Sigmoid colon (tissue), 6 donors: ENCODE measurements at regions not wholly inside any gene's neighbourhood (a gene's known extent, or its start where the extent isn't known, plus 50 kb on each side); places are given as distances from the start of the nearest gene placed in this dataset.

ENCODE experiments used
- DNase-seq: peaks from one replicate; pipeline ENCODE4 v3.0.0-alpha.2; 2019
- H3K27ac ChIP-seq, 4 donors: fragments of 200-600 bp; sonication (generic); one replicate each; pipeline ENCODE4 v1.5.1; 2016 to 2019; ENCODE audit warnings: mild to moderate bottlenecking in 1 of 4
- H3K27me3 ChIP-seq, 3 donors: fragments of 200-600 bp; sonication (generic); one replicate each; pipeline ENCODE4 v1.5.1; 2019; ENCODE audit warnings: mild to moderate bottlenecking in 1 of 3
- H3K36me3 ChIP-seq, 4 donors: fragments of 200-600 bp; sonication (generic); one replicate each; pipeline ENCODE4 v1.5.1; 2016 to 2019
- H3K4me1 ChIP-seq, 4 donors: fragments of 200-600 bp; sonication (generic); one replicate each; pipeline ENCODE4 v1.5.1; 2017 to 2019
- H3K4me3 ChIP-seq, 4 donors: fragments of 200-600 bp; sonication (generic); one replicate each; pipeline ENCODE4 v1.5.1; 2017 to 2019; ENCODE audit warnings: mild to moderate bottlenecking in 2 of 4, moderate library complexity in 1 of 4
- H3K9me3 ChIP-seq, 4 donors: fragments of 200-600 bp in 3 of 4; sonication (generic) in 3 of 4; one replicate each; pipeline versions ENCODE4 v1.5.1 to v1.6.1; 2013 to 2019
- EP300 ChIP-seq, 4 donors: sonication (generic); formaldehyde crosslinking; IDR thresholded peaks; one replicate each; pipeline ENCODE4 v1.6.1; 2017; ENCODE audit warnings: antibody characterized with exemption in 4 of 4
- POLR2A ChIP-seq, 2 donors: fragments of 450-650 bp; IDR thresholded peaks; one replicate each; pipeline ENCODE4 v1.6.1; 2016; ENCODE audit warnings: antibody characterized with exemption in 2 of 2, mild to moderate bottlenecking in 2 of 2, moderate library complexity in 2 of 2
- POLR2AphosphoS5 ChIP-seq, 4 donors: sonication (generic); formaldehyde crosslinking; IDR thresholded peaks; one replicate each; pipeline ENCODE4 v1.6.1; 2017; ENCODE audit warnings: antibody characterized with exemption in 4 of 4
- WGBS, 2 donors: extraction: QIAGEN DNeasy Blood & Tissue Kit; methylation state at CpG; one replicate each; pipeline ENCODE4 v1.1.7; 2013; 5-methylcytosine and 5-hydroxymethylcytosine counted together
- intact Hi-C: fragments of 100-400 bp; cut with DNase I; formaldehyde crosslinking; loops from one replicate; pipeline ENCODE4 v1.15.1; 2023
- TF ChIP-seq, protein P1 (sequence below), 4 experiments: fragments of 450-650 bp in 3 of 4; fragments of 200-600 bp in 1 of 4; IDR thresholded peaks; one replicate each; pipeline ENCODE4 v1.5.1; 2016 to 2019; ENCODE audit warnings: antibody characterized with exemption in 4 of 4, mild to moderate bottlenecking in 3 of 4, moderate library complexity in 2 of 4
- donor health status: healthy with polysubstance abuse.
- donor health status: healthy.

- intact Hi-C loops = no loop called here
- 73 to 85% methylated on average over 3 of the region's 3 CpGs for WGBS, 2 donors
Measured at GRCh38 chr6:92184933-92185332, 1234.4 kb downstream of the EPHA7 start.

GRCh38 chr6:92181347-92181746 lies 1238.0 kb downstream of the EPHA7 start:
- H3K4me3 ChIP-seq = no peak overlapping the region
- H3K4me1 ChIP-seq = no peaks in the 10 kb centered on the region
- WGBS, 2 donors = 87 to 89% methylated on average over 4 of the region's 4 CpGs
- DNase-seq = no peak
- H3K36me3 ChIP-seq = no peaks in the 10 kb centered on the region
- no peaks in the 10 kb centered on the region for H3K27me3 ChIP-seq
- TF ChIP-seq, protein P1, sequence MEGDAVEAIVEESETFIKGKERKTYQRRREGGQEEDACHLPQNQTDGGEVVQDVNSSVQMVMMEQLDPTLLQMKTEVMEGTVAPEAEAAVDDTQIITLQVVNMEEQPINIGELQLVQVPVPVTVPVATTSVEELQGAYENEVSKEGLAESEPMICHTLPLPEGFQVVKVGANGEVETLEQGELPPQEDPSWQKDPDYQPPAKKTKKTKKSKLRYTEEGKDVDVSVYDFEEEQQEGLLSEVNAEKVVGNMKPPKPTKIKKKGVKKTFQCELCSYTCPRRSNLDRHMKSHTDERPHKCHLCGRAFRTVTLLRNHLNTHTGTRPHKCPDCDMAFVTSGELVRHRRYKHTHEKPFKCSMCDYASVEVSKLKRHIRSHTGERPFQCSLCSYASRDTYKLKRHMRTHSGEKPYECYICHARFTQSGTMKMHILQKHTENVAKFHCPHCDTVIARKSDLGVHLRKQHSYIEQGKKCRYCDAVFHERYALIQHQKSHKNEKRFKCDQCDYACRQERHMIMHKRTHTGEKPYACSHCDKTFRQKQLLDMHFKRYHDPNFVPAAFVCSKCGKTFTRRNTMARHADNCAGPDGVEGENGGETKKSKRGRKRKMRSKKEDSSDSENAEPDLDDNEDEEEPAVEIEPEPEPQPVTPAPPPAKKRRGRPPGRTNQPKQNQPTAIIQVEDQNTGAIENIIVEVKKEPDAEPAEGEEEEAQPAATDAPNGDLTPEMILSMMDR (IDR thresholded peaks at IDR 0.05) = no peak
- no peak for TF ChIP-seq POLR2AphosphoS5 (IDR thresholded peaks at IDR 0.05)
- TF ChIP-seq EP300 (IDR thresholded peaks at IDR 0.05) = no peak
- no peak for TF ChIP-seq POLR2A (IDR thresholded peaks at IDR 0.05)
- intact Hi-C loops = no loop called here
- H3K27ac ChIP-seq = no peak overlapping the region
- H3K9me3 ChIP-seq = no peaks in the 10 kb centered on the region

More at GRCh38 chr6:92184933-92185332, 1234.4 kb downstream of the EPHA7 start:
- H3K27me3 ChIP-seq = no peaks in the 10 kb centered on the region
- H3K36me3 ChIP-seq = no peaks in the 10 kb centered on the region
- no peak overlapping the region for H3K4me3 ChIP-seq
- TF ChIP-seq EP300 (IDR thresholded peaks at IDR 0.05) (no peak), POLR2AphosphoS5 (IDR thresholded peaks at IDR 0.05) (no peak)
- no peaks in the 10 kb centered on the region for H3K4me1 ChIP-seq
- H3K27ac ChIP-seq = no peak overlapping the region
- DNase-seq = no peak
- H3K9me3 ChIP-seq = no peaks in the 10 kb centered on the region

DNA sequence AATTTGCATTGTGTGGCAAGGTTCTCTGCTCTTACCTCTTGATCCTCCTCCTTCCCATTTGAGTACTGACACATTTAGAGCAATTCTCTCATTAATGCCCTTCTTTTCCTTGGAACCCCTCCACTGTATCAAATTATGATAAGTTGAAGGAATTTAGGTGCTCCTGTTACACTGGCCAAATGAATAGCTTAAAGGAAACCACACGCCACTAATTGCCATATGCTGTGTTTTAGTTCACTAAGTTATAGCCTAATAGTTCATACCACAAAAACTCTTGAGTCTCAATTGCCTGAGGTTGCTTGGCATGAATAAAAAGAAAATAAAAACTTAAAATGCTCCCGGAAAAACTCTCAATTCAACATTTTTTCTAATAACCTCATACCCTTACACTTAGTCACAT lies 1239.3 kb downstream of the EPHA7 start:
- intact Hi-C loops = no loop called here
- Histone ChIP-seq H3K4me3 (no peak overlapping the region), H3K36me3 (no peaks in the 10 kb centered on the region), H3K27ac (no peak overlapping the region), H3K27me3 (no peaks in the 10 kb centered on the region), H3K9me3 (no peaks in the 10 kb centered on the region), H3K4me1 (no peaks in the 10 kb centered on the region)
- DNase-seq = no peak
- WGBS, 2 donors = 86 to 90% methylated on average over 2 of the region's 2 CpGs
- TF ChIP-seq POLR2AphosphoS5 (IDR thresholded peaks at IDR 0.05) (no peak), POLR2A (IDR thresholded peaks at IDR 0.05) (no peak), EP300 (IDR thresholded peaks at IDR 0.05) (no peak)
- TF ChIP-seq, protein P1 (IDR thresholded peaks at IDR 0.05) = no peak

DNA sequence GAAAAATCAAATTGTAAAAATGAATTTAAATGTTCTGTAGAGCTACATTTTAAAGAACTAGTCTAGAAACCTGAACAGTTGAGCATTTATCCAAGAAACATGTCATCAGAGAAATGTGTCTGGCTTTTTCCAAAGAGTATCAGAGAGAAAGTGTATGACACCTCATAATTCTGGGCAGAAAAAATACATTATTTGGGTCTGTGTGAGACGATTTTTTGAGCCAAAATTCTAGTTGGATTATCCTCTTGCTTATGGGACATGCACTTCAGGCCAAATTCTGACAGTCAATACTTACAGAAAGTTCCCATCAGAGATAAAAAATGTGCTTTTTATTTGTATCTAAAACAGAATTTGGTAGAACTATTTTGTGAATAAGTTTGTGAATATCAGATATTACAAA lies 1242.7 kb downstream of the EPHA7 start:
- Histone ChIP-seq H3K4me3 (no peak overlapping the region), H3K27me3 (no peaks in the 10 kb centered on the region), H3K4me1 (no peaks in the 10 kb centered on the region), H3K27ac (no peak overlapping the region), H3K36me3 (no peaks in the 10 kb centered on the region), H3K9me3 (no peaks in the 10 kb centered on the region)
- intact Hi-C loops = no loop called here
- 18 to 32% methylated on average over 1 of the region's 1 CpG for WGBS, 2 donors
- DNase-seq = no peak
- TF ChIP-seq POLR2A (IDR thresholded peaks at IDR 0.05) (no peak), EP300 (IDR thresholded peaks at IDR 0.05) (no peak), POLR2AphosphoS5 (IDR thresholded peaks at IDR 0.05) (no peak)
- TF ChIP-seq, protein P1 (IDR thresholded peaks at IDR 0.05) = no peak

DNA sequence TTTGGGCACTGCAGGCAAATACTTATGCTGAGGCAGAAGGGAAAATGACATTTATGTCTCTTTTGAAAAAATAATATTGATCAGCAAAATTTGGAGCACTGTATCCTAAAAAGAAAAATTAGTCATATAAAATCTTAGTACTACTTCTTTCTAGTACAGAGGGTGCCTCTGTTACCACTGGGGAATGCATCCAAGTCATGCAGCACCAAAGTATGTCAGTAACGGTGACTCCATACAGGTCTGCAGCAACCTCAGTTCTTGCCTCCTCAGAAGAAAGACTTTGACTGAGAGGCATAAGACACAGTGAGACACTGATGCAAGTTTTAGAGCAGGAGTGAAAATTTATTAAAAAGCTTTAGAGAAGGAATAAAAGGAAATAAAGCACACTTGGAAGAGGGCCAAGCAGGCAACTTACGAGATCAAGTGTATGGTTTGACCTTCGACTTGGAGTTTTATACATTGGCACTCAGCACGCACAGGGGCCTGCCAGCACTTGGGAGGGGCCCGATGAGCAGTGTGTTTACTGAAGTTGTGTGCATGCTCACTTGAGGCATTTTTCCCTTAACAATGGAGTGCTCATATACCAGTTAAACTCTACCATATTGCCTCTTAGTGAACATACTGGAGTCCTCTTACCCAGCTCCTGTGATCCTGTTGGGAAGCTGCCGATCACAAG lies 1244.8 kb downstream of the EPHA7 start:
- H3K9me3 ChIP-seq = no peaks in the 10 kb centered on the region
- H3K27me3 ChIP-seq = no peaks in the 10 kb centered on the region
- H3K36me3 ChIP-seq = no peaks in the 10 kb centered on the region
- WGBS, 2 donors = 29 to 65% methylated on average over 6 of the region's 6 CpGs
- no peak overlapping the region for H3K27ac ChIP-seq
- no peak for TF ChIP-seq POLR2AphosphoS5 (IDR thresholded peaks at IDR 0.05)
- TF ChIP-seq, protein P1 (IDR thresholded peaks at IDR 0.05) = no peak
- no peak for DNase-seq
- H3K4me1 ChIP-seq = no peaks in the 10 kb centered on the region
- H3K4me3 ChIP-seq = no peak overlapping the region
- intact Hi-C loops = no loop called here
